PC-9 (cell line): ENCODE measurements at regions not wholly inside any gene's neighbourhood (a gene's known extent, or its start where the extent isn't known, plus 50 kb on each side); places are given as distances from the start of the nearest gene placed in this dataset.

ENCODE experiments used
- EZH2 ChIP-seq: fragments of 200-600 bp; sonication (generic); IDR thresholded peaks from 2 replicates; pipeline ENCODE4 v1.8.0; 2017; ENCODE audit warnings: antibody characterized with exemption, low read depth
- TF ChIP-seq, protein P1 (sequence below): fragments of 200-600 bp; sonication (generic); conservative IDR thresholded peaks from 2 replicates; pipeline ENCODE4 v1.6.1; 2017; ENCODE audit warnings: mixed run types, antibody characterized with exemption, mild to moderate bottlenecking, moderate library complexity

DNA sequence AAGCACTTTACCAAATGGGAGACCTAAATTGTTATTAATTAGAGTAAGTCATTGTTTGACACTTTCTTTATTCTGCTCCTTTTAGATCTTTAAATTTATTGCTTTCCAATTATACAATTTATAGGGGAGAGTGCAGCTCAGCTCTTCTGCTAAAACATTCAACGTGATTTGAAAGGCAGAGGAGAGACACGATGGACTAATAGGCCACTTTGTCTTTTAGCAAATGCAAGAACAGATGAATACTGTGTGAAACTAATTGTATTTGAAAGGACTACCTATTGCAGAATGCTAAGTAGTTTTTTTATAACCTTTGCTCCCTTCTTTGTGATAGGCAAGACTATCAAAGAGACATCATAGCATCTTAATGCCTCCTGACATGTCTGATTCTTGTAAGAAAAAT is 320.4 kb upstream of the KLF3 start:
- TF ChIP-seq, protein P1, sequence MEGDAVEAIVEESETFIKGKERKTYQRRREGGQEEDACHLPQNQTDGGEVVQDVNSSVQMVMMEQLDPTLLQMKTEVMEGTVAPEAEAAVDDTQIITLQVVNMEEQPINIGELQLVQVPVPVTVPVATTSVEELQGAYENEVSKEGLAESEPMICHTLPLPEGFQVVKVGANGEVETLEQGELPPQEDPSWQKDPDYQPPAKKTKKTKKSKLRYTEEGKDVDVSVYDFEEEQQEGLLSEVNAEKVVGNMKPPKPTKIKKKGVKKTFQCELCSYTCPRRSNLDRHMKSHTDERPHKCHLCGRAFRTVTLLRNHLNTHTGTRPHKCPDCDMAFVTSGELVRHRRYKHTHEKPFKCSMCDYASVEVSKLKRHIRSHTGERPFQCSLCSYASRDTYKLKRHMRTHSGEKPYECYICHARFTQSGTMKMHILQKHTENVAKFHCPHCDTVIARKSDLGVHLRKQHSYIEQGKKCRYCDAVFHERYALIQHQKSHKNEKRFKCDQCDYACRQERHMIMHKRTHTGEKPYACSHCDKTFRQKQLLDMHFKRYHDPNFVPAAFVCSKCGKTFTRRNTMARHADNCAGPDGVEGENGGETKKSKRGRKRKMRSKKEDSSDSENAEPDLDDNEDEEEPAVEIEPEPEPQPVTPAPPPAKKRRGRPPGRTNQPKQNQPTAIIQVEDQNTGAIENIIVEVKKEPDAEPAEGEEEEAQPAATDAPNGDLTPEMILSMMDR, result no peak
- TF ChIP-seq EZH2, result no peak
